Astrocyte (in vitro differentiated cells and primary cell): ENCODE measurements at regions not wholly inside any gene's neighbourhood (a gene's known extent, or its start where the extent isn't known, plus 50 kb on each side); places are given as distances from the start of the nearest gene placed in this dataset.
"Not testable (repeated sequence)": the region's sequence is repeated elsewhere in the genome, so short reads cannot be mapped to it uniquely, and the experiment has no call there.

ENCODE experiments used
- DNase-seq: peaks from one replicate; pipeline ENCODE4 v3.0.0-alpha.2; 2010; ENCODE audit warnings: low read depth
- FAIRE-seq: peaks from 2 replicates; lab custom pipeline; 2011; peaks lifted over from hg19 to GRCh38; lab: Jason Lieb, UNC
- H2AFZ ChIP-seq: 2 replicates; pipeline ENCODE4 v1.6.0; 2012; ENCODE audit warnings: low read depth, low read length, inconsistent platforms
- H3K27ac ChIP-seq: 2 replicates; pipeline ENCODE4 v1.5.1; 2011; ENCODE audit warnings: low read depth, low read length, inconsistent platforms
- H3K27me3 ChIP-seq: 2 replicates; pipeline ENCODE4 v1.6.0; 2011; ENCODE audit warnings: low read length, inconsistent platforms; ENCODE audit not compliant: insufficient read depth
- H3K36me3 ChIP-seq: 2 replicates; pipeline ENCODE4 v1.5.1; 2011; ENCODE audit warnings: low read length, inconsistent platforms; ENCODE audit not compliant: insufficient read depth
- H3K4me1 ChIP-seq: 2 replicates; pipeline ENCODE4 v1.5.1; 2011; ENCODE audit warnings: low read length, inconsistent platforms; ENCODE audit not compliant: insufficient read depth
- H3K4me2 ChIP-seq: 2 replicates; pipeline ENCODE4 v1.6.0; 2012; ENCODE audit warnings: low read length, inconsistent platforms
- H3K4me3 ChIP-seq: 2 replicates; pipeline ENCODE4 v1.5.1; 2011; ENCODE audit warnings: low read depth, mild to moderate bottlenecking, low read length, inconsistent platforms; ENCODE audit not compliant: insufficient read depth
- H3K79me2 ChIP-seq: 2 replicates; pipeline ENCODE4 v1.6.0; 2012; ENCODE audit warnings: mild to moderate bottlenecking, low read length, inconsistent platforms; ENCODE audit not compliant: insufficient read depth
- H3K9ac ChIP-seq: 2 replicates; pipeline ENCODE4 v1.6.0; 2012; ENCODE audit warnings: mild to moderate bottlenecking, low read length, inconsistent platforms
- H3K9me3 ChIP-seq: 2 replicates; pipeline ENCODE4 v1.5.1; 2012; ENCODE audit warnings: low read depth, mild to moderate bottlenecking, low read length, inconsistent platforms; ENCODE audit not compliant: insufficient read depth
- H4K20me1 ChIP-seq: 2 replicates; pipeline ENCODE4 v1.6.0; 2012; ENCODE audit warnings: low read length, inconsistent platforms; ENCODE audit not compliant: insufficient read depth
- H3K27ac Mint-ChIP-seq: one replicate; pipeline ENCODE4 v1.8.0; 2021; ENCODE audit warnings: mild to moderate bottlenecking, mixed read lengths; ENCODE audit not compliant: unreplicated experiment
- H3K27me3 Mint-ChIP-seq: one replicate; pipeline ENCODE4 v1.8.0; 2021; ENCODE audit warnings: low read depth, mixed read lengths; ENCODE audit not compliant: unreplicated experiment
- H3K36me3 Mint-ChIP-seq: one replicate; pipeline ENCODE4 v1.8.0; 2021; ENCODE audit warnings: low read depth, mixed read lengths; ENCODE audit not compliant: unreplicated experiment
- H3K4me1 Mint-ChIP-seq: one replicate; pipeline ENCODE4 v1.8.0; 2021; ENCODE audit warnings: low read depth, mixed read lengths; ENCODE audit not compliant: unreplicated experiment
- H3K4me3 Mint-ChIP-seq: one replicate; pipeline ENCODE4 v1.8.0; 2021; ENCODE audit warnings: mild to moderate bottlenecking, moderate library complexity, mixed read lengths; ENCODE audit not compliant: unreplicated experiment
- H3K9me3 Mint-ChIP-seq: one replicate; pipeline ENCODE4 v1.8.0; 2021; ENCODE audit warnings: mild to moderate bottlenecking, mixed read lengths; ENCODE audit not compliant: unreplicated experiment
- CTCF ChIP-seq: IDR thresholded peaks from 2 replicates; pipeline ENCODE4 v1.5.1; 2011; ENCODE audit warnings: low read depth, mild to moderate bottlenecking, inconsistent platforms, low read length, moderate library complexity; ENCODE audit not compliant: insufficient read depth
- EZH2 ChIP-seq: IDR thresholded peaks from 2 replicates; pipeline ENCODE4 v1.6.1; 2012; ENCODE audit warnings: mild to moderate bottlenecking, low read length, inconsistent platforms; ENCODE audit not compliant: insufficient read depth

GRCh38 chr2:187783446-187783845 lies 229.2 kb upstream of the TFPI start:
- H3K36me3 Mint-ChIP-seq, result no peaks in the 10 kb centered on the region
- H3K4me2 ChIP-seq, result no peak overlapping the region
- no peak overlapping the region for H3K27ac Mint-ChIP-seq
- no peak overlapping the region for H3K27ac ChIP-seq
- no peaks in the 10 kb centered on the region for H3K27me3 Mint-ChIP-seq
- no peaks in the 10 kb centered on the region for H4K20me1 ChIP-seq
- H3K4me3 ChIP-seq, result no peak overlapping the region
- no peak for FAIRE-seq
- TF ChIP-seq CTCF (no peak), EZH2 (no peak)
- no peak overlapping the region for H3K9ac ChIP-seq
- no peaks in the 10 kb centered on the region for H3K9me3 ChIP-seq
- H3K9me3 Mint-ChIP-seq, result no peaks in the 10 kb centered on the region
- no peaks in the 10 kb centered on the region for H3K27me3 ChIP-seq
- no peaks in the 10 kb centered on the region for H3K4me1 ChIP-seq
- H3K4me3 Mint-ChIP-seq, result no peak overlapping the region
- no peaks in the 10 kb centered on the region for H3K79me2 ChIP-seq
- no peak for DNase-seq
- no peak overlapping the region for H2AFZ ChIP-seq
- H3K4me1 Mint-ChIP-seq, result no peaks in the 10 kb centered on the region
- H3K36me3 ChIP-seq, result no peaks in the 10 kb centered on the region

GRCh38 chr2:187784138-187784537 lies 229.9 kb upstream of the TFPI start:
- H3K4me3 ChIP-seq, result not testable (repeated sequence)
- FAIRE-seq, result peak; percentile 26

GRCh38 chr2:187799601-187800000 lies 245.4 kb upstream of the TFPI start:
- H3K4me3 Mint-ChIP-seq, result no peak overlapping the region
- TF ChIP-seq EZH2, result no peak
- TF ChIP-seq CTCF, result no peak
- H3K79me2 ChIP-seq, result no peaks in the 10 kb centered on the region
- H3K27ac ChIP-seq, result no peak overlapping the region
- H3K27ac Mint-ChIP-seq, result no peak overlapping the region
- H4K20me1 ChIP-seq, result no peaks in the 10 kb centered on the region
- H3K9ac ChIP-seq, result no peak overlapping the region
- H3K4me3 ChIP-seq, result no peak overlapping the region
- H3K4me1 Mint-ChIP-seq, result no peaks in the 10 kb centered on the region
- no peak for FAIRE-seq
- DNase-seq, result no peak
- H3K27me3 Mint-ChIP-seq, result no peaks in the 10 kb centered on the region
- H3K27me3 ChIP-seq, result no peaks in the 10 kb centered on the region
- peaks cover 4% of the 10 kb centered on the region for H3K9me3 Mint-ChIP-seq
- no peaks in the 10 kb centered on the region for H3K9me3 ChIP-seq
- H2AFZ ChIP-seq, result no peak overlapping the region
- no peaks in the 10 kb centered on the region for H3K4me1 ChIP-seq
- no peak overlapping the region for H3K4me2 ChIP-seq
- H3K36me3 ChIP-seq, result no peaks in the 10 kb centered on the region
- H3K36me3 Mint-ChIP-seq, result no peaks in the 10 kb centered on the region

More at GRCh38 chr2:187784138-187784537, 229.9 kb upstream of the TFPI start:
- not testable (repeated sequence) for H3K4me1 ChIP-seq, H3K9me3 ChIP-seq, H3K27me3 ChIP-seq, H3K4me3 Mint-ChIP-seq, H3K9me3 Mint-ChIP-seq, H3K9ac ChIP-seq, H3K36me3 Mint-ChIP-seq, H3K27me3 Mint-ChIP-seq, H3K4me1 Mint-ChIP-seq, H3K36me3 ChIP-seq, H2AFZ ChIP-seq, H3K27ac ChIP-seq, H3K27ac Mint-ChIP-seq, DNase-seq, H3K4me2 ChIP-seq, H4K20me1 ChIP-seq, H3K79me2 ChIP-seq
